GM19035 (cell line): ENCODE measurements at regions not wholly inside any gene's neighbourhood (a gene's known extent, or its start where the extent isn't known, plus 50 kb on each side); places are given as distances from the start of the nearest gene placed in this dataset.

Experiments used
- ATAC-seq: cut with Tn5 transposase; IDR thresholded peaks from one replicate; pipeline ENCODE4 v1.9.1; 2021; ENCODE audit not compliant: unreplicated experiment

DNA sequence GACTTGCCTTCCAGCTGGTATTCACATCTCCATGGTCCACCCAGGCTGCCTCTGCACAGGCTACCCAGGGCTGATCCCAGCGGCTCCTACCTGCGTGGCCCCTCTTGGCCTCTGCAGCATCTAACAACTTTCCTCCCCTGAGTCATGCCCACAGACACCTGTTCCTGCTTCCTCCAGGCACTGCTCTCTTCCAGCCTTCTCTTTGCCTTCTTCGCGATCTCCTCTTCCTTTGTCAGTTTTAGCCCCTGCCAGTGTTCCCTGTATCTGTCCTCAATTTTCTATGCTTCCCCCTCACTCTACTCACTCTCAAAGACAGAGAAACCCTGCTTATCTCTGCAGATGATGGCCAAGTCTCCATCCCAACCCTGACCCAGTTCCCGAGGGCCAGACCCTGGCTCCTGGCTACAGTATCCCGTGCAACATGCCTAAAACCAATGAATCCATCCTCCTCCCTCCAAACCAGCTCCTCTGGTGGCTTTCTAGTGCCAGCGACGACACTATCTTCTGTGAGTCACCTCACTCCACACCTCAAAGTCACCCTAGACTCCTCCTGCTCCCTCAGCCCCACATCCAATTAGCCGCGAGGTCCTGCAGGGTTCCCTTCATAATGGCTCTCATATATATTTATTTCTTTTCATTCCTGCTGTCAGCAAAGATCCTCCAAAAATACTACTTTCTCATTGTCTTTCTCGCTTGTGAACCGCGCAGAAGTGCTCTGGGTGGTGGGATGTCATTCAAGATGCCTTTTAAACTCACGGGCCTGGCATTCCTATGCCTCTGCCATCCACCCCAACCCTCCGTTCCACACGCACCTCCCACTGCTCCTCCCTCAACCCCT lies 259.2 kb downstream of the TOMM20 start:
- ATAC-seq: no peak

- no peak for ATAC-seq
These were observed 258.5 kb upstream of the IRF2BP2 start for GRCh38 chr1:234868296-234869147.

DNA sequence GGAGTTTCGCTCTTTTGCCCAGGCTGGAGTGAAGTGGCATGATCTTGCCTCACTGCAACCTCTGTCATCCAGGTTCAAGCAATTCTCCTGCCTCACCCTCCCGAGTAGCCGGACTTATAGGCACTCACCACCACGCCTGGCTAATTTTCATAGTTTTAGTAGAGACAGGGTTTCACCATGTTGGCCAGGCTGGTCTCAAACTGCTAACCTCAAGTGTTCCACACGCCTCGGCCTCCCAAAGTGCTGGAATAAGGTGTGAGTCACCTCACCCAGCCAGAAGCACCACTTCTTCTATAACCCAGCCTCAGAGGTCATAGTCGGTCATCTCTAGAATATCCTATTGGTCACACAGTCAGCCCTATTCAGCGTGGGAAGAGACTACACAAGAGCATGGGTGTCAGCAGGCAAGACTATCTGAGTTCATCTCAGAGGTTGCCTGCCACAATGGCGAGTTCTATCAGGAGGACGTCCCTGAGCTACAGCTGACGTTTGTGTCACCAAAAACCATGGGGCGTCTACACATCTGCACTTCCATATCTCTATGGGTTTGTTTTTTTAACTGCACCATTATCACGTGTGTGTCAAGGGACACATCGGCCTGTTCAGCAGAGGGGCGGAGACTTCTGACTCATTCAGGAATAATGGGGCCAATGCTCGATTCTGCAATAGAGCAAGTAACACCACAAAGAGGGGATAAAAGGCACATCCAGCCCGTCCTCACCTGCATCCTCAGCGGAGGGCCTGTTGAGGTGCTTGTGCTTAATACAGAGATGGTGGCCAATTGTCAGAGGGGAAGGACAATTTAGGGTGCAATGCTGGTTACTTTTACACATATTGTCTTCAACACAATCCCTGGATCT lies 256.3 kb upstream of the IRF2BP2 start:
- ATAC-seq: no peak

DNA sequence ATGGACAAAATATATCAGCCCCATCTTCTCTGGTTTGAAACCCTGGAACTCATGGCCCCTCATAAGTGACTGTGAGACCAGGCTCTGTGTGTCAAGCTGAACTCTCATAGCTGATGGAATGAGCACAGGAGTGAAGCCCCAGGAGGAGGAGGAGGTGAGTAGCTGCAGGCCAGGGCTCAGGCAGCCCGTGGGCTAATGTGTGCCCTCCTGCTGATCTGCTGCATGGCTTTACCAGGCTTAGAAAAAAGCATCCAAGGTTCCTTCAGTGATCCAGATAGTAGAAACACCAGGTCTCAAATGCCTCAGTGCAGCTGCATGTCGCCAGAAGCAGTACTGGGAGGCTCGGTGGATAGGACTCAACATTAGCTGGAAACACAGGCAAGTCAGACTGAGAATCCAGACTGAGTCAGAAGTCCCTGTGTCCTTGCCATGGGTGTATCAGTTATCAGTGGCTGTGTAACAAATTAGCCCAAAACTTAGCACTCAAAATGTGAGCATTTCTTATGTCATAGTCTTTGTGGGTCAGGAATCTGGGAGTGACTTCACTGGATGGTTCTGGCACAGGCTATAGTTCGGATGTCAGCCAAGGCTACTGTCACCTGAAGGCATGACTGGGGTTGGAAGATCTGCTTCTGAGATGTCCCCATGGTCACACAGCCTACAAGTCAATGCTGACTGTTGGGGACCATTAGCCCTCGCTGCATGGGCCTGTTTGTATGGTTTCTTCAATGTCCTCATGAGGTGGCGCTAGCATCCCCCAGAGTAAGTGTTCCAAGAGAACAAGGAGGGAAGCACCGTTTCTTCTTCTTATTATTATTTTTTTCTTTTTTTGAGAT lies 255.4 kb upstream of the IRF2BP2 start:
- ATAC-seq: no peak

- no peak for ATAC-seq
These were observed 254.1 kb upstream of the IRF2BP2 start for GRCh38 chr1:234864116-234864515.

DNA sequence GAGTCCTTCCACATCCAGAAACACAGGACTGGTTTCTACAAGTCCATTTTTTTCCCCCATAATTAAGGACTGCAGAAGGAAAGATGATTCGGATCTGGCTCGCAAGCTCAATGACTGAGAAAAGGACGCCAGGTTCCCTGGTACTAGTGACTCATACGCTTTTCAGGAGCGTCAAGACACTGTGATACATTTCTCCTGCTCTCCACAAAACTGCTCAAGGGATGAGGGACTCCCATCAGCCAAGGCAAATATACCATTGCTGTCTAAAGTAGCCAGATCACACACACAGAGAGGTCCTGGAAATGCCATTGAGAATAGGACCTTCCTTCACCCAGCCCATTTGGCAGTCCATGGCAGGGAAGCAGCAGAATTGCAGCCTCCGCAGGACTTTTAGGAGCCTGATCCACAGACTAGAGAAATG lies 253.6 kb upstream of the IRF2BP2 start:
- no peak for ATAC-seq

GRCh38 chr1:234862944-234863515 lies 253.1 kb upstream of the IRF2BP2 start:
- ATAC-seq: no peak

DNA sequence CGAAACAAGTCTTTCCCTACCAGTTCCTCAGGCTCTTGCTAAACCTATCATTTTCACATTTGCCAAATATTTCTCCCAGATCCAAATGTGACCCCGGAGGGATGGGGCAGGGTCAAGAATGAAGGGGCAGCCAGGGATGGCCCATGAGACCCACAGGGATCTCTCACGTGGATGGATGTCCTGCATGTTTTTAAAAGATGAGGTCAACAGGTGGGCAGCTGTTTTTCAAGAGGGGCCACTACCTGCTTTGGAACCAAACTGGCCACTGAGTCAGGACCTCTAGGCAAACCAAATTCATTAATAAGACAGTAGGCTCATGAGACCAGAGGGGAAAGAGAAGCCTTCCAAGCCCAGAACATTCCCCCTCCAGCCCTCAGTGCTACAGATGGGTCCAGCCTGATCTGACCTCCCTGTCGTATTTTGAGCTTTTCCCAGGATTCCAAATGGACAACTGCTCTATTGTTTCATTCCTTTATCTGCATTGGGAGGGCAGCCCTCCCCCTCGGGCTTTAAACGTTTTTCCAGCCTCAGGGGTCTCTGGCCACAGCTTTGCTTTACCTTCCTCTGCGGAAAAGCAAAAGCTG lies 252.5 kb upstream of the IRF2BP2 start:
- no peak for ATAC-seq

- no peak for ATAC-seq
These were observed 251.8 kb upstream of the IRF2BP2 start for GRCh38 chr1:234861761-234862160.

DNA sequence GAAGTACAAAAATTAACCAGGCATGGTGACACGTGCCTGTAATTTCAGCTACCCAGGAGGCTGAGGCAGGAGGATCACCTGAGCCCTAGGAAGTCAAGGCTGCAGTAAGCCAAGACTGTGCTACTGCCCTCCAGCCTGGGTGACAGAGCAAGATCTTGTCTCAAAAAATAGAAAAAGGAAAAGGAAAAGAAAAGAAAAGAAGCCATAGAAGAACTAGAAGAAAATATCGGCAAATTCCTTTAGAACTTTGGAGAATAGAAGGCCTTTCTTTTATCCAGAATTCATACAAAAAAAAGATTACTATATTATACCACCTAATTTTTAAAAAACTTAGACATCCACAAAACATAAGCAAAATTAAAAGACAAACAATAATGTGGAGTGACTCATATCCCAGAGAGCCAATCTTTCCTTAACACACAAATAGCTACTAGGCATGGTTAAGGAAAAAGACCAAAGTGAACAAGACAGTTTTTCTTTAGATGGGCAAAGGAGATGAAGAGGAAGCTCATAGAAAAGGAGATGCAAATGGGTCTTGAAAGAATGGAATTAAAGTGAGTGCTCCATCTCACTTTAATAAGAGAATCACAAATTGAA lies 251.1 kb upstream of the IRF2BP2 start:
- ATAC-seq: no peak

GRCh38 chr1:234858722-234859121 lies 248.7 kb upstream of the IRF2BP2 start:
- no peak for ATAC-seq

- ATAC-seq: no peak
These were observed 246.9 kb upstream of the IRF2BP2 start for GRCh38 chr1:234856845-234857245.

- no peak for ATAC-seq
These were observed 245.9 kb upstream of the IRF2BP2 start for GRCh38 chr1:234855851-234856250.

DNA sequence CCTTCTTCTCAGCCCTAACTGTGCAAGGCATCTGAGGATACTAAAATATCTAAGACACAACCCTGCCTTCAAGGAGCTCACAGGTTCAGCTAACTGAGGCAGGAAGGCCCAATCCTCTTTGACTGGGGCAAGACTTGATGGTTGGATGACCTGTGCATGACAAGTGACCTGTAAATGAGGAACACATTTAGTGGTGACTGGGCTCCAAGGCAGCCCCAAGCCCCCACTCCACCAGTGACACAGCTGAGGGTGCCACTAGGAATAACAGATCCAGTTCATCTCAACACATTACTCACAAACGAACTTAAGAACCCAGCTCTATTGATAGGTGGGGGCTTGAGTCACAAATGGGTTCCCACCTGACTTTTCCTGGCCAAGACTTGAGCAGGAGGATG lies 244.7 kb upstream of the IRF2BP2 start:
- no peak for ATAC-seq

DNA sequence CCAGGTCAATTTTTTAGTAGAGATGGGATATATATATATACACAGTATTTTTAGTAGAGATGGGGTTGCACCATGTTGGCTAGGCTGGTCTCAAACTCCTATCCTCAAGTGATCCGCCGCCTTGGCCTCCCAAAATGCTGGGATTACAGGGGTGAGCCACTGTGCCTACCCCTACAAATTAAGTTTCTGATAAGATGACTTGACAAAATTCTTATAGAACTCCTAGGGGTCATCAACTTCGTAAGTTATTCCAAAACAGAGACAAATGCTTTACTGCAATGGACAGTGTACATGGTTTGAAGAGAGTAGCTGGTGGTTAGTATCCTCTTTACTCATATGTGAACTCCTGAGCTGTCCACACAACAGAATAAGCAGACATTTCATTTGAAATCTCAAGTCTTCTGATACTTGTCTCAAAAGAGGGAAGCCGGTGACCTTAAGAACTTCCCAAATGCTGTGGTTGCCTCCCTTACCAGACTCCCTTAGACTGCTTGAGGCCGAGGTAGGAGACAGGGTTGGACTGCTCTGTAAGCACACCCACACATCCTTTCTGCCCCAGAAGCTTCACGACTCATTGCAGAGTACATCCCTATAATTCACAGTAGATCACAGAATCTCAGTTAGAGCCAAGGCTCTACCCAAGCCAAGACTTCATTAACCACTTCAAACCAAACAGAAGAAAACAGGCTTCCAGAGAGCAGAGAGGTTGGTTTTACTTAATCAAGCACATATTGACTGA lies 244.1 kb upstream of the IRF2BP2 start:
- no peak for ATAC-seq

DNA sequence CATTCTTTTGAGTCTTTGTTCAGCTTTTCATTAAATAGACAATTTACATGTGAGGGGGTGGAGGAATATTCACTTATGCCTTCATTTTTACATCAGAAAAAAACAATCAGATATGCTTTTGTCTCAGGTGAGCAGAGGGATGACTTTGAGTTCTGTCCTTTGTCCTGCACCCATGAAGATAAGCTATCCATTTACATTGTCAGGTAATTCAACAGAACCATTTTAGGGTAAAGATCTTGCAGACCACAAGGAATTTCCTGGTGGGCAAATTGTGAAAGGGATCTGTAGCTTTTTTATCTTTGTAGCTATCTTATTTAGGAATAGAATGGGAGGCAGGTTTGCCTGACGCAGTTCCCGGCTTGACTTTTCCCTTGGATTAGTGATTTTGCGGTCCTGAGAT lies 242.7 kb upstream of the IRF2BP2 start:
- no peak for ATAC-seq

DNA sequence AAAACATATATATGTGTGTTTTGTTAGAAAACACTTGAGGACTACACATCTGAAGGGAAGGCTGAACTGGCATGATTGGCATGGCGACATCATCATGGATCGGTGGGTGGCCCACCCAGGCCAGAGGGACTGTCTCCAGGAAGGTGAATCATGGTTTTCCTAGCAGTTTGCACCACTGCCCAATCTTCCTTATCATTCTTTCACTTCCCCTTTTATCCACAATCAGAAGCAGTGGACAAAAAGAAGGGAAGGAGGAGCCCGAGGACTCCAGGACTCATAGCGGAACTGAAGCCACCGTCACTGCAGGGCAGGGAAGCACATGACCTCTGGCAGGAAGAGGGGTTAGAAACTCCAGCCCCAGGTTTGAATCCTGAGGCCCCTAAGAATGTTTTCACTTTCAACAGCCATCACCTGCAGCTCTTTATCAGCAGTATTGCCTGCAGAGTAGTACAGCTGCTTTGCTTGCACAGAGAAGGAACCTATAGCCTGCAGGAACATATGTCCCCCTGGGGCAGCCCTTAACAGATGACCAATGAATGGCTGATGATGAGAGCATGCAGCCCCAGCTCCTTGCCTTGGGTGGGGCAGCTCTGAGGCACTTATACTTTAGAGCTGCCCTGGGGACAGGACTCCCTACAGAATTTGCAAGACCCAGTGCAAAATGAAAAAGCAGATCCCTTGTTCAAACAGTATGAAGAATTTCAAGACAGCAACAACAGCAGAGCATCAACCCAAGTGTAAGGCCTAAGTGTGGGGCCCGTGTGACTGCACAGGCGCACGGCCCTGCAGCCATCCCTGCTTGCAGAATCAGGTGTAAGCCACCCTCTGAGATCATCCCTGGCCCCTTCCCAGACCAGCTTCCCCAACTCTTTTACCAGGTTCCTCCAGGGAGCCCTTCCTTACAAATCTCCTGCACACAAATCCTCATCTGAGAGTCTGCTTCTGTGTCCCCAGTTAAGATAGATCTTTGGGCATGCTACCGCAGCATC lies 241.8 kb upstream of the IRF2BP2 start:
- no peak for ATAC-seq
